GM19452 (cell line): ENCODE measurements at regions not wholly inside any gene's neighbourhood (a gene's known extent, or its start where the extent isn't known, plus 50 kb on each side); places are given as distances from the start of the nearest gene placed in this dataset.

Source experiments
- ATAC-seq: cut with Tn5 transposase; IDR thresholded peaks from one replicate; pipeline ENCODE4 v1.9.1; 2021; ENCODE audit not compliant: unreplicated experiment

GRCh38 chr1:182295697-182296096, 95.9 kb downstream of the GLUL start:
- ATAC-seq: no peak

DNA sequence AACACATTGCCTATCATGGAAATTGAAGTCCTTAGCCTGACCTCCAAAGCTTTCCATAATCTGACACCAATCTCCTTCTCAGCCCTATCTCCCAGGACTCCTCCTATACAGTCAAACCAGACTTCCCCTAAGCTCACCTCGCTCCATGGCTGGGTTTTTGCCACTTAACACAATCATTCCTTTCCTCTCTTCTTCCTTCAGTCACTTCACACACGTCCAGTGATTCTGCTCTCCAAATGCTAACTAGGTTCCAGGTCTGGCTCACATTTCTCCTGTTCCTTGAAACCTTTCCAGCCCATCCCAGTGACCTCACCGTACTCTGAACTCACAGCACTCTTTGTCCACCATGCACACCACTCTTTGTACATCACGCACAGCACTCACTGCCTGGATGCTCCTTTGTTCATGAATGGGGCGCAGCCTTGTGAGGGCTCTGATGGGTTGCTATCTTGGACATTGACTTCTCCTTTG, 98.4 kb downstream of the GLUL start:
- no peak for ATAC-seq

- no peak for ATAC-seq
Observed at GRCh38 chr1:182292193-182292741, 99.3 kb downstream of the GLUL start.

GRCh38 chr1:182291584-182292192, 99.9 kb downstream of the GLUL start:
- ATAC-seq: no peak

DNA sequence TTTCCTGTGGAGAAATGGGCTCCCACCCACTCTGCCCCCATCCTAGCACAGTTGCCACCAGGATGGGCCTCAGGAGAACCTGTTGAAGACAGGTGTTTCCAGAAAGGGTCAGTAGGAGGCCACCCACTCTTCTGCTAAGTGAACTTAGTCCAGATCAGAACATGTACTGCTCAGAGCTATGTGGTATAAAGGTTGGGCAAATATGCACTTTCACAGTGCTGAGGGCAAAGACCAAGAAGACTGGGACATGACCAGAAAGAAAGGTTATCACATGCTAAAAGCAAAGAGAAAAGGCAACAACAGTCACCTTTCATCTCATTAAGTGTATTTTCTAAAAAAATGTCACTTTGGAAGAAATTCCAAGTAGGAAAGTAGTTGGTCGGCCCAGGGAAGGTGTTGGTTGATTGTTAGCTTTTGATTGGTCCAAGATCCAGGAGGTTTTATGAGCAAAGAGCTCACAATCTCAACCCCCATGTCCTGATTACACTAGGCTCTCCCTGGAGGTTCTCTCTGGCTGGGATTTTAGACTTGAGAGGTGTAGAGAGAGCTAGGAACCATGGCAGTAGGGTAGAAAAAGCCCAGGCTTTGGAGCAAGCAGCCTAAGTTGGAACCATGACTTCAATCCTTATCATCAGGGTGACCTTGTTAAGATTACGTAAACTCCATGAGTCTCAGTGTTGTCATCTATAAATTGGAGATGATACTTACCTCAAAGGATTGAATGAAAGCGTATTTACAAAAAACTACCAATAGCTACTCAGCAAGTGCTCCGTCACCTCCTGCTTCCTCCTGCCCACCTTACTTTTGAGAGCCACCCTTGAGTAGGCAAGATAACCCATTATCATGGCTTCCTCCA, 102.6 kb downstream of the GLUL start:
- ATAC-seq: no peak

GRCh38 chr1:182286761-182287160, 104.8 kb downstream of the GLUL start:
- no peak for ATAC-seq

DNA sequence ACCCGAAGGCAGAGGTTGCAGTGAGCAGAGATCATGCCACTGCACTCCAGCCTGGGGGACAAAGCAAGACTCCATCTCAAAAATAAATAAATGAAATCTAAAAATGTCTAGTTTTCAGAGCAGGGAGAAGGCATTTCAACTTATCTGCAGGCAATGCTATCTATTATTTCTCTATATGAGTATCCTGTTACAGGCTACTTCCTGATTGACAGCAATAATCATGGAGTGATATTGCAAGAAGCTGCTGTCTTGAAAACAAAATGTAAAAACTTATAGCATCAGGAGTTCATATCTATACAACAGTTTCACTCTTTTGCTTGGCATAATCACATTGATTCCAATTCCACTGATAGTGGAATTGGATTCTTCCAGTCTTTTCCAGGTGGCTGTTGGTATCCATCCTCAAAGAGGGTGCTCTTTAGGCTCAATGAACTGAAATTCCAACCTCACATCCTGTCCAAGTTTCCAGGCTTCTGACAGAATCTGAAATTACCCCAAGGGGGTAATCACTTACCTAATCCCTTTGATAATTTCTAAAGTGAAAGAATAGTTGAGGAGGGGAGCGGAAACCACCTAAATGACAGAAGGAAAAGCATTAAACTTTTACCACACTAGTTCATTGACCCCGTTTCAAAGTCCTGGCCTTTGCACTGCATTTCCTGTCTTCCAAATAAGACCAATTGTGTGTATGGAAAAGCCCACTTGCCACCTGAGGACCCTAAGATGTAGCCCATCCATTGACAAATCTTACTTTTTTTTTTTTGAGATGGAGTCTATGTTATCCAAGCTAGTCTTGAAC, 107.6 kb downstream of the GLUL start:
- no peak for ATAC-seq

DNA sequence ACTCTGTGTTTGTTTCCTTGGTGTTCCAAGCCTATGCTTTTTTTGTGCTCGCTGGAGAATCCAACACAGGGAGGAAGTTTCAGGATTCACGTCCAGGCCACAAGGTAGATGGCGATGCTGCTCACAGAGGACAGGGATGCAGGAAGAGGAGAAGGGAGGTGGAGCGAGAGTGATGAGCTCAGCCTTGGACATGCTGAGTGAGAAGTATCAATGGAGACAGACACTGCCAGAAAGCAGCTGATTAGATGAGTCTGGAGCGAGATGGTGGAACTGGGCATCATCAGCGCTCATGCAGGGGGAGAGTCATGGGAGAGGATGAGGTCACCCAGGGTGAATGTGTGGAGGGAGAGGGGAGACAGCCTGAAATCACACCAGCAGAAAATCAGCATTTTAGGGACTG, 110.0 kb downstream of the GLUL start:
- ATAC-seq: no peak

GRCh38 chr1:182280504-182280900, 111.1 kb downstream of the GLUL start:
- ATAC-seq: no peak

DNA sequence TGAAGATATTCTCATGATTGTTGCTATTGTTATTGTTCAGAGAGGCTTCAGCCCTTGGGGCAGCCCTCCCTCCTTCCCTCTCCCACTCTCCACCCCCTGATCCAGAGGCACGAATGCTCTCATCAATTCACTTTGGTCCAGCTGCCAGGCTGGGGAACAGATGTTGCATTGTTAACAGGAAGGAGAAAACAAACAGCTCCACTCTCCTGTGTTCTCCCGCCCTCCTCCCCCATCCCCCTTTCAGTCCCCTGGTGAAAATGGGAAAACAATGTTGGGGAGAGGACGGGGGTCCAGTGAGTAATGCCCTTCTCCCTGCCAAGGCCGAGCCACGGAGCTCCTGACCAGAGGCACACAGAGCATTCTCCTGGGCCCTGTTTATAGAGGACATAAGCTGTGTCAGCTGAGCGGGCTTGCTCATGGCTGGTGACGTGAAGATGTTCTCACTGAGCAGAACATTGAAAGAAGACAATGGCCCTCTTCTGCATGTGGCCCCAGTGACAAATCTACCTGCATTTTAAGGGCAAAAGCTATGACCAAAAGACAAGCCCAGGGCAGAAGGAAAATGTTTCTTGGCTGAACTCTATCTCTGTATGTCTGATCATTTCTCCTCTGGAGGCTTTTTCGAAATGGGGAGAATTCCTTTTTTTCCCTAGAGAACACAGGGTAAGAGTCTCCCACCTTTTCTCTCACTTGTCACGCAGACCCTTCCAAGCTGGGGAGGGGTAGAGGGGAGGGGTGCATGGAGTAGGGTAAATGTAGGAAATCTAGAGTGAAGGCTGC, 111.7 kb downstream of the GLUL start:
- ATAC-seq: no peak

GRCh38 chr1:182279302-182279701, 112.3 kb downstream of the GLUL start:
- ATAC-seq: no peak

DNA sequence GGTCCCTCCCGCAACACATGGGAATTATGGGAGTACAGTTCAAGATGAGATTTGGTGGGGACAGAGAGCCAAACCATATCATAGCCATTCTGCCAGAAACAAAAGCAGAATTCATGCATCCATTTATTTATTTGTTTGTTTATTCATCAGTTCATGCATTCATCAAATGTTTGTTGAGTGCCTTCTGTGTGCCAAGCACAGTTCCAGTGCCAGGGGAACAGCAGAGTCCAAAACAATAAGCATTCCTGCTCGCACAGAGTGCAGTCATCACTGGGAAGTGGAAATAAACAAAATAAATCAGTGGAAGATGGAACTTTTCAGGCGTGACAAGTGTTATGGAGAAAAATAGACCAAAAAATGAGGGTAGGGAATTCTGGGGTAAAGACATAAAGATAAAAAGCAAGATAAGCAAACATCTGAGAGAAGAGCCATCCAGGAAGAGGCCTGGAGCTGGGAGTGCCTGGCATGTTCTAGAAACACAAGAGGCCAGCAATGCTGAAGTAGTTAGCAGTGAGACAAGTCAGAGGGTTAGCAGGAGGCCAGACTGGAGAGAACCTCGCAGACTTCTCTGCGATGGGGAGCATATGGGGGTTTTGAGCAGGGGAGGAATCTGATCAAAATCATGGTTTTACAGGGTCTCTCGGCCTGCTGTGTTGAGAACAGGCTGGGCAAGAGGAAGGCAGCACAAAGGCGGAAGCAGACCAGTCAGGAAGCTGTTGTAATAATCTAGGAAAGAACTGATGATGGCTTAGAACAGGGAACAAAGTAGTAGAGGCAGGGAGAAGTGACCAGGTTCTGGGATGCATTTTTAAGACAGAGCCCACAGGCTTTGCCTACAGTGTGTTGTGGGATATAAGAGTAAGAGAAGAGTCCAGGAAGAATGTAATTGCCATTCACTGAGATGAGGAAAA, 113.2 kb downstream of the GLUL start:
- ATAC-seq: no peak

- no peak for ATAC-seq
Observed at GRCh38 chr1:182275271-182275670, 116.3 kb downstream of the GLUL start.

DNA sequence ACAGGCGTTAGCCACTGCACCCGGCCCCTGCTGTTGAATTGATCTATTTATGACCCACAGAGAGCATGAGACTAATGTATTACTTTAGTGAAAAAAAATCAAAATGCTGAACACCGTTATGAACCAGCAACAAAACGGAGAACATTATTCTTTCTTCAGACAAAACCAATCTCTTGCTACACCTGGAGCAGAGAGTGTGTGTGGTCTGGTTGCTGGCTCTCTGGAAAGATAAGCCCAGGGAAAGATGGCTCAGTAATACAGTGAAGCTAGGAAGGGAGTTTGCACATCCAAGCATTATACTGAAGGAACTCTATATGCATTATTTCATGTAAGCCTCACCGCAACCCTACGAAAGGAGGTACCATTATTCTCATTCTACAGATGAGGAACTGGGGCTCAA, 117.0 kb downstream of the GLUL start:
- ATAC-seq: no peak

- ATAC-seq: no peak
Observed at GRCh38 chr1:182270731-182271130, 120.9 kb downstream of the GLUL start.

GRCh38 chr1:182269097-182269496, 122.5 kb downstream of the GLUL start:
- ATAC-seq: no peak

DNA sequence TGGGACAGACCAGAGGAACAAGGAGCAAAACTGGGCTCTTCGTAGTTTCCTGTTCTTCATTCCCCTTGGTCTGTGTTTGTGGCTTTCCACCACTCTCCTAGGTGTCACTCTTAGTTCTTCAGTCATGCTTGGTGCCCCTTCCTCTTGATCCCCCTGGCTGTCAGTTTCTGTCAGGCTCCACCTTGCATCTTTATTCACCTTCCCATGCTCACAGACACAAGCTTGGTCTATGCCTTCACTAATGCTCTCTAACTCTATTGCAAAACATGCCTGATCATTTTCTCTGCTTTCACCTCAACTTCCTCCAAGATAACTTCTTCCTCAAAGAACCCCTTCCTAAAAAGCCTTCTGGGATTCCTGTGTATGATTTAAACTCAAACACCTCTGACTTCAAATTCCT, 122.9 kb downstream of the GLUL start:
- ATAC-seq: no peak

DNA sequence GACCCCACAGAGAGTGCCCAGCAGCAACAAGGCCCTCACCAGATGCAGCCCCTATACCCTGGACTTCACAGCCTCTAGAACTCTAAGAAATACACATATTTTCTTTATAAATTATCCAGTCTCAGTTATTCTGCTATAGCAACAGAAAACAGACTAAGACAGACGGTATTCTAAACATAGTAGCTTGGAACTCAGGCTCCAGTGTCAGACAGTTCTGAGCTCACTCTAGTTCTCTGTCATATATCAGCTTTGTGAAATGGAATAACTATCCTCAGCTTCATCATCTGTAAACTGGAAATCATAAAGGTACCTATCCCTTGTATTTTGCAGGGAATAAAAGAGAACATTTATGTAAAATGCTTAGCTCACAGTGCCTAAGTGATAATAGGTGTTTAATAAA, 127.4 kb downstream of the GLUL start:
- ATAC-seq: no peak

- ATAC-seq: no peak
Observed at GRCh38 chr1:182263706-182264105, 127.9 kb downstream of the GLUL start.

GRCh38 chr1:182262425-182262824, 129.2 kb downstream of the GLUL start:
- ATAC-seq: no peak
